ENCODE measurements at regions not wholly inside any gene's neighbourhood (a gene's known extent, or its start where the extent isn't known, plus 50 kb on each side); places are given as distances from the start of the nearest gene placed in this dataset.

DNA sequence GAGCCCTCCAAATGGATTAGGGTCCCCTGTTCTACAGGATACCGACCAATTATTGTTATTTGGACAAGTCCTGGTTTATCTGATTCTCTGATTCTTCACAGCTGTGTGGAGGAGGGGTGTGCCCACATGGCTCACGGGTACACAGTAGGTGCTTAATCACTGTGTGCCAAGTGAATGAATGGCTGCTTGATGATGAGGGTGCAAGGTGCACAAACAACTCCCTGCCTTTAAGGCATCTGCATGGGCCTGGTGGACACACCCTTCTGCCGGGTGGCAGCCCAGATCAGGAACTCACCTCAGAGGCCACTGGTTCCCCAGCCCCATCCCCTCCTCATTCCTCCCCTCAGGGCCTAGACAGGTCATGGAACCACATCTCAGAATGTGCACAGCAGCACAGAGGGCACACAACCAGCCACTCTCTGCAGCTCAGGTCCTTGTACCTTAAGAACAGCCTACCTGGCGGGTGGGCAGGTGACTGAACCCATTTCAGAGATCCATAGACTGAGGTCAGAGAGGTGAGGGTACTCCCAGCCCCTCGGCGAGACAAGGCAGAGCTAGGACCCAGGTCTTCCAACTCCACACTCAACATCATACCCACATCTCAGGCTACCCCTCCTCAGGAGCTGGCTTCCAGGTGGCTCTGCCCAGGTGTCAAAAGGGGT is 50.3 kb downstream of the SHANK2 start:
- in situ Hi-C loops (cut with HindIII; ENCODE audit: low sequenced_read_pairs), result no loop called here
- DNase-seq (ENCODE audit: low read depth), result no peak
- H3K4me3 ChIP-seq (ENCODE audit: low read depth, low read length), result no peak overlapping the region
- TF ChIP-seq, protein P1, sequence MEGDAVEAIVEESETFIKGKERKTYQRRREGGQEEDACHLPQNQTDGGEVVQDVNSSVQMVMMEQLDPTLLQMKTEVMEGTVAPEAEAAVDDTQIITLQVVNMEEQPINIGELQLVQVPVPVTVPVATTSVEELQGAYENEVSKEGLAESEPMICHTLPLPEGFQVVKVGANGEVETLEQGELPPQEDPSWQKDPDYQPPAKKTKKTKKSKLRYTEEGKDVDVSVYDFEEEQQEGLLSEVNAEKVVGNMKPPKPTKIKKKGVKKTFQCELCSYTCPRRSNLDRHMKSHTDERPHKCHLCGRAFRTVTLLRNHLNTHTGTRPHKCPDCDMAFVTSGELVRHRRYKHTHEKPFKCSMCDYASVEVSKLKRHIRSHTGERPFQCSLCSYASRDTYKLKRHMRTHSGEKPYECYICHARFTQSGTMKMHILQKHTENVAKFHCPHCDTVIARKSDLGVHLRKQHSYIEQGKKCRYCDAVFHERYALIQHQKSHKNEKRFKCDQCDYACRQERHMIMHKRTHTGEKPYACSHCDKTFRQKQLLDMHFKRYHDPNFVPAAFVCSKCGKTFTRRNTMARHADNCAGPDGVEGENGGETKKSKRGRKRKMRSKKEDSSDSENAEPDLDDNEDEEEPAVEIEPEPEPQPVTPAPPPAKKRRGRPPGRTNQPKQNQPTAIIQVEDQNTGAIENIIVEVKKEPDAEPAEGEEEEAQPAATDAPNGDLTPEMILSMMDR (IDR thresholded peaks at IDR 0.05; ENCODE audit: low read depth, low read length, missing control alignments), result no peak

DNA sequence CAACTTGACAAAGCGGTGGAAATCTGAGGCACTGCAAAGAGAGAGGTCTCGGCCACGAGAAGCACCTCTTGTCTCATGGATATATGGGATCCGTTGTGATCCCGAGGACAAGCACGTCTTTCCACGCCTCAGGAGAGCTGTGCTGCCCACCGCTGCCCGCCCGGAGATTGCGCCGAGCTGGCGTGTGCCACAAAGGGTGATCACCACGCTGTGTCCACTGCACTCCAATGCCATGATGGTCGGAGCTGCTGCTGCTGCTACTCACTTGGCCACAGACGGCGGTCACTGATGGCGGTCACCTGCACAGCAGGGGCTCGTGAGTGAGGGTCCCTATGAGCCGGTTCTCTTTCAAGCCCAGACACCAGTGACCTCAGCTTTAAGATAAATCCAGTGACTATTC is 51.1 kb downstream of the SHANK2 start:
- DNase-seq (ENCODE audit: low read depth), result no peak
- TF ChIP-seq, protein P1 (IDR thresholded peaks at IDR 0.05; ENCODE audit: low read depth, low read length, missing control alignments), result no peak
- in situ Hi-C loops (cut with HindIII; ENCODE audit: low sequenced_read_pairs), result no loop called here
- H3K4me3 ChIP-seq (ENCODE audit: low read depth, low read length), result no peak overlapping the region

DNA sequence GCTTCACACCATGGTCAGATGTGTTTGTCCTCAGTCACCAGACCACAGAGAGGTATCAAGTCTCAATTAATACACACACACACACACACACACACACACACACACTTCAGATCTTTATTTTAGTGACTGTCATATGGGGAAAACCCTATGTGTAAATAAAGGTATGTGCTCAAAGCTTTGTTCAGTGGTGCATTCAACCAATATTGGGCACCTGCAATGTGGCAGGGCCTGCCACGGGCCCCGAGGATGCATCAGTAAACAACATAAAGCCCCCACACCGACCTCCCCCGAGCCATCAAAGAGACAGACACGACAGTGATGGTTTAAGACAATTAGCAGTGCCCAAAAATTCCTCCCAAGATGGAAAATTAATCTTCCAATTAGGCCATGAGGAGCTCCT is 51.6 kb downstream of the SHANK2 start:
- in situ Hi-C loops (cut with HindIII; ENCODE audit: low sequenced_read_pairs), result no loop called here
- H3K4me3 ChIP-seq (ENCODE audit: low read depth, low read length), result no peak overlapping the region
- TF ChIP-seq, protein P1 (IDR thresholded peaks at IDR 0.05; ENCODE audit: low read depth, low read length, missing control alignments), result no peak
- no peak for DNase-seq (ENCODE audit: low read depth)

DNA sequence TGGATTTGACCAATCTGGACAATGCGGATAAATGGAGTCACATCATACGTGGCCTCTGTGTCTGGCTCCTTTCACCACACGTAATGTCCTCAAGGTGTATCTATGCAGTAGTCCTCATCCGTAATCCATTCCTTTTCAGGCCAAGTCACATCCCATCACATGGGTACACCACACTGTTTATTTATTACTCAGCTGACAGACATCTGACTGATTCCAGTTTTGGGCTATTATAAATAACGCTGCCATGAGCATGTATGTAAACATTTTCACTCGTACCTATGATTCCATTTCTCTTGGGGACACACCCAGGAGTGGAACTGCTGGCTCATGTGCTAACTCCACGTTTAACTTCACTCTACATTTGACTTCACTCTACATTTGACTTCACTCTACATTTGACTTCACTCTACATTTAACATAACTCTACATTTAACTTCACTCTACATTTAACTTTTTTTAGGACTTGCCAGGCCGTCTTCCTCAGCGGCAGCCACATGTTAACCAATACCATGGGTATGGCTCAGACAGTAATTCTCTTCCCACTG is 52.1 kb downstream of the SHANK2 start:
- DNase-seq (ENCODE audit: low read depth), result no peak
- no peak overlapping the region for H3K4me3 ChIP-seq (ENCODE audit: low read depth, low read length)
- in situ Hi-C loops (cut with HindIII; ENCODE audit: low sequenced_read_pairs), result no loop called here
- TF ChIP-seq, protein P1 (IDR thresholded peaks at IDR 0.05; ENCODE audit: low read depth, low read length, missing control alignments), result no peak

DNA sequence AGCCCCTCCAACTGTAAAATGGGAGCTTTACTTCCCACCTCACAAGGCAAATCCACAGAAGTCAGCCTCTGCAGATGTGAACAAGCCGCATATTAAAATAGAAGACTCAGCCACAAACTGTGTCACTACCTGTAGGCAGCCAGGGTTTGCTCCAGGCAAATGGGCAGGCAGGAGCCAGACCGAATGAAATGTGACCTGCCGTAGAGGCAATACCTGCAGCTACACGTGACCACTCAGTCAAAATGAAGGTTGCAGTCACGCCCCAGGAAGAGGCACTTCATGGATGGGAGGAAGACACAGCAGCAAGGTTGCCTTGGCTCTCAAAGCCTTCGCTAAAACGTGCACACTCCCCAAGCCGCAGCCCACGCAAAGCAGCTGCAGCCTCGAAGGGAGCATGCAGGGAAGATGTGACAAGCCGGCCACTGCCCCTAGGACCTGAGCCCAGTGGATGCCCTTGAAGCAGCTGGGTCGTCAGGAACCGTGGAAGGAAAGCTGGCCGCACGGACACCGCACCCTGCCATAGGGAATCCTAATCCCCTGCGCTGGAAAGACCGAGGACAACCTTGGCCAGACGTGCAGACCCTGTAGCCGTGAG is 53.1 kb downstream of the SHANK2 start:
- no peak for DNase-seq (ENCODE audit: low read depth)
- in situ Hi-C loops (cut with HindIII; ENCODE audit: low sequenced_read_pairs), result loop anchor here (5.0 kb wide), 1 partner anchor 53 kb away; the partner anchor contains the start of gene SHANK2
- TF ChIP-seq, protein P1 (IDR thresholded peaks at IDR 0.05; ENCODE audit: low read depth, low read length, missing control alignments), result no peak
- H3K4me3 ChIP-seq (ENCODE audit: low read depth, low read length), result no peak overlapping the region

DNA sequence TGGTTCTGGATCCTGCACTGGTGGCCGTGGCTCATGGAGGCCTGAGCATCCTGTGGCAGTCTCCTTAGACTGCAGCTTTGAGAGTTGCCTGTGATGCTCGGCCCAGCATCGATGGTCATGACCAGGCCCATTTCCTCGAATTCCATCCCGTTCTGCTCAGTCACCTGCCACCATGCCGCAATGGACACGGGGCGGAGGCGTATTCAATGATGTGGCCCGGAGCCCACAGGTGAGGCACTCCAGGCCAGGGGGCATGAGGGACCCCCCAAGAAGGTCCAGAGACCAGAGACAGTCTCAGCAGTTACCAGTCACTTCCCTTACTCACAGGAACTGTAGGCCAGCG is 53.6 kb downstream of the SHANK2 start:
- TF ChIP-seq, protein P1 (IDR thresholded peaks at IDR 0.05; ENCODE audit: low read depth, low read length, missing control alignments), result no peak
- no peak for DNase-seq (ENCODE audit: low read depth)
- H3K4me3 ChIP-seq (ENCODE audit: low read depth, low read length), result no peak overlapping the region
- in situ Hi-C loops (cut with HindIII; ENCODE audit: low sequenced_read_pairs), result loop anchor here (5.0 kb wide), 1 partner anchor 54 kb away; the partner anchor contains the start of gene SHANK2
